Tibial nerve (tissue), 3 donors: ENCODE measurements at regions not wholly inside any gene's neighbourhood (a gene's known extent, or its start where the extent isn't known, plus 50 kb on each side); places are given as distances from the start of the nearest gene placed in this dataset.

Source experiments
- CTCF ChIP-seq, 5 experiments: fragments of 200-600 bp in 3 of 5; fragments of 450-650 bp in 2 of 5; sonication (generic) in 3 of 5; IDR thresholded peaks; one replicate each; pipeline ENCODE4 v1.5.1; 2016 to 2019; ENCODE audit warnings: antibody characterized with exemption in 5 of 5, mild to moderate bottlenecking in 3 of 5, moderate library complexity in 2 of 5
- POLR2A ChIP-seq, 2 donors: fragments of 450-650 bp; IDR thresholded peaks; one replicate each; pipeline ENCODE4 v1.6.1; 2017; ENCODE audit warnings: antibody characterized with exemption in 2 of 2, mild to moderate bottlenecking in 2 of 2, moderate library complexity in 2 of 2

DNA sequence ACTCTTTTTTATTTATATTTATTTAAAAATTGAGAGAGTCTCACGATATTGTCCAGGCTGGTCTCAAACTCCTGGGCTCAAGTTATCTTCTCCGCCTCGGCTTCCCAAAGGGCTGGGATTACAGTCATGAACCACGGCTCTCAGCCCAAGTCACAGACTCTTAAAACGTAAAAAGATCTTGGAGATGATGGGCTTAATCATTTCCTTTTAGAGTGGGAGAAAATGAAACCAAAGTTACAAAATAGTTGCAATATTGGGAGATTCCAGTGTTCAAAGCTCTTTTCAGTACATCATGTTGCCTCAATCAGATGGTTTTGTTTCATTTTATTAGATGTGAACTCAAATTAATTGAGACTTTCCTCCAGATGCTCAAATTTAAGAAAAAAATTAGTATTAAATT, 151.4 kb upstream of the XPO1 start:
- TF ChIP-seq CTCF (IDR thresholded peaks at IDR 0.05): no peak
- no peak for TF ChIP-seq POLR2A (IDR thresholded peaks at IDR 0.05)
